Testis (tissue), 2 donors: ENCODE measurements at regions not wholly inside any gene's neighbourhood (a gene's known extent, or its start where the extent isn't known, plus 50 kb on each side); places are given as distances from the start of the nearest gene placed in this dataset.

Source experiments
- CTCF ChIP-seq, 3 experiments: fragments of 450-650 bp in 2 of 3; fragments of 200-600 bp in 1 of 3; sonication (generic) in 1 of 3; IDR thresholded peaks; one replicate each; pipeline ENCODE4 v1.5.1; 2016 to 2019; ENCODE audit warnings: antibody characterized with exemption in 3 of 3, mild to moderate bottlenecking in 2 of 3, moderate library complexity in 1 of 3
- POLR2A ChIP-seq: fragments of 450-650 bp; IDR thresholded peaks from one replicate; pipeline ENCODE4 v1.6.1; 2017; ENCODE audit warnings: antibody characterized with exemption, mild to moderate bottlenecking, moderate library complexity

- TF ChIP-seq POLR2A (no peak), CTCF (IDR thresholded peaks at IDR 0.05) (no peak)
Measured at GRCh38 chr2:41900101-41900577, 147.7 kb upstream of the PKDCC start.
